ENCODE measurements at regions not wholly inside any gene's neighbourhood (a gene's known extent, or its start where the extent isn't known, plus 50 kb on each side); places are given as distances from the start of the nearest gene placed in this dataset.

GRCh38 chrX:152024710-152025109 lies 50.2 kb upstream of the GABRE start:
- H3K23ac ChIP-seq (ENCODE audit: insufficient read length): no peak overlapping the region
- H4K8ac ChIP-seq (ENCODE audit: extremely low read depth, insufficient read depth, low read length): no peak overlapping the region
- no peak overlapping the region for H3K56ac ChIP-seq (replicated peaks; ENCODE audit: insufficient read length, low read depth, low read length)
- 88% methylated on average over 3 of the region's 3 CpGs; no CpG with 5 or more reads in 1 of the 2 experiments for WGBS, 2 experiments (ENCODE audit: extremely low coverage in 1 of 2, insufficient coverage in 1 of 2, insufficient read length in 1 of 2, insufficient replicate concordance in 2 of 2, low coverage in 1 of 2, low lambda C conversion rate in 2 of 2, missing lambda C conversion rate in 1 of 2)
- POLR2A ChIA-PET (ENCODE audit: partially characterized antibody): no interaction called here
- H2BK20ac ChIP-seq (ENCODE audit: low read length): no peak overlapping the region
- H3K27me3 ChIP-seq (replicated peaks in 1 of 4; ENCODE audit: control insufficient read depth in 3 of 4, extremely low read depth in 1 of 4, insufficient read depth in 3 of 4, low read length in 3 of 4): no peaks in the 10 kb centered on the region
- no peak overlapping the region for H4K91ac ChIP-seq (replicated peaks; ENCODE audit: insufficient read length, low read length)
- no peak overlapping the region for H3K4me2 ChIP-seq (ENCODE audit: insufficient read depth in 1 of 2, low read depth in 2 of 2, low read length in 2 of 2)
- FAIRE-seq (no peak), DNase-seq (ENCODE audit: low read depth in 1 of 2, low spot score in 2 of 2) (no peak)
- CTCF ChIA-PET (ENCODE audit: partially characterized antibody): no interaction called here
- no peaks in the 10 kb centered on the region for H3K36me3 ChIP-seq (ENCODE audit: control insufficient read depth in 2 of 4, insufficient read depth in 4 of 4, low read length in 3 of 4)
- H3K9me3 ChIP-seq (ENCODE audit: insufficient read depth in 2 of 2, low read depth in 1 of 2, low read length in 1 of 2): no peaks in the 10 kb centered on the region
- H3K4ac ChIP-seq (replicated peaks; ENCODE audit: insufficient read length, low read depth, low read length): no peak overlapping the region
- no peak overlapping the region for H3K27ac ChIP-seq (ENCODE audit: low read depth, low read length)
- no peaks in the 10 kb centered on the region for H3K23me2 ChIP-seq (ENCODE audit: low read depth, low read length)
- H3K18ac ChIP-seq (ENCODE audit: extremely low read depth, low read length): no peak overlapping the region
- no peaks in the 10 kb centered on the region for H4K20me1 ChIP-seq (replicated peaks in 1 of 2; ENCODE audit: control insufficient read depth in 1 of 2, insufficient read depth in 2 of 2, low read length in 2 of 2)
- no peak overlapping the region for H2AK5ac ChIP-seq (ENCODE audit: low read depth, low read length)
- no peak overlapping the region for H3K4me3 ChIP-seq (ENCODE audit: extremely low read depth in 1 of 4, insufficient read depth in 2 of 4, low read depth in 3 of 4, low read length in 4 of 4)
- H3K79me1 ChIP-seq (ENCODE audit: low read depth, low read length): no peaks in the 10 kb centered on the region
- no peak overlapping the region for H2AFZ ChIP-seq (ENCODE audit: low read length)
- no peak overlapping the region for H2BK5ac ChIP-seq (ENCODE audit: low read depth, low read length)
- no peak overlapping the region for H3K9ac ChIP-seq (replicated peaks in 1 of 4; ENCODE audit: extremely low read depth in 1 of 4, low read depth in 3 of 4, low read length in 3 of 4)
- no peak overlapping the region for H3K14ac ChIP-seq (ENCODE audit: insufficient read length)
- no peak overlapping the region for H4K5ac ChIP-seq (ENCODE audit: insufficient read length, low read depth, low read length)
- no peak overlapping the region for H2BK15ac ChIP-seq (ENCODE audit: low read length)
- H2BK12ac ChIP-seq (ENCODE audit: low read depth, low read length): no peak overlapping the region
- H3K79me2 ChIP-seq (ENCODE audit: control insufficient read depth in 1 of 2, insufficient read depth in 2 of 2, low read length in 2 of 2): no peaks in the 10 kb centered on the region
- no peaks in the 10 kb centered on the region for H3K4me1 ChIP-seq (replicated peaks in 1 of 4; ENCODE audit: control insufficient read depth in 3 of 4, insufficient read depth in 4 of 4, low read length in 3 of 4)
- H2BK120ac ChIP-seq (replicated peaks; ENCODE audit: low read depth, low read length): no peak overlapping the region
- no peak for TF ChIP-seq KDM1A (IDR thresholded peaks at IDR 0.05; ENCODE audit: borderline replicate concordance, low read length)
- TF ChIP-seq RFX5 (IDR thresholded peaks at IDR 0.05; ENCODE audit: borderline replicate concordance, low read depth, low read length): no peak
- no peak for TF ChIP-seq NANOG (IDR thresholded peaks at IDR 0.05; ENCODE audit: insufficient read depth, low read depth, low read length, poor library complexity, severe bottlenecking)
- TF ChIP-seq CBX8 (IDR thresholded peaks at IDR 0.05; ENCODE audit: borderline replicate concordance, low read depth, low read length): no peak
- no peak for TF ChIP-seq POLR2A (IDR thresholded peaks at IDR 0.05; ENCODE audit: control extremely low read depth in 1 of 2, low read depth in 2 of 2, low read length in 2 of 2)
- TF ChIP-seq BACH1 (IDR thresholded peaks at IDR 0.05; ENCODE audit: low read length): no peak
- no peak for TF ChIP-seq RBBP5 (IDR thresholded peaks at IDR 0.05; ENCODE audit: borderline replicate concordance, low read depth, low read length)
- TF ChIP-seq, protein P1, sequence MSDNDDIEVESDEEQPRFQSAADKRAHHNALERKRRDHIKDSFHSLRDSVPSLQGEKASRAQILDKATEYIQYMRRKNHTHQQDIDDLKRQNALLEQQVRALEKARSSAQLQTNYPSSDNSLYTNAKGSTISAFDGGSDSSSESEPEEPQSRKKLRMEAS (IDR thresholded peaks at IDR 0.05): no peak
- TF ChIP-seq SIX5 (IDR thresholded peaks at IDR 0.05; ENCODE audit: low read depth, low read length): no peak
- TF ChIP-seq SP1 (IDR thresholded peaks at IDR 0.05; ENCODE audit: low read depth, low read length): no peak
